HG03025 (cell line): ENCODE measurements at regions not wholly inside any gene's neighbourhood (a gene's known extent, or its start where the extent isn't known, plus 50 kb on each side); places are given as distances from the start of the nearest gene placed in this dataset.
"Not testable (repeated sequence)": the region's sequence is repeated elsewhere in the genome, so short reads cannot be mapped to it uniquely, and the experiment has no call there.

Experiments
- ATAC-seq: cut with Tn5 transposase; IDR thresholded peaks from one replicate; pipeline ENCODE4 v1.9.1; 2021; ENCODE audit warnings: mild to moderate bottlenecking, moderate library complexity; ENCODE audit not compliant: unreplicated experiment, low FRiP score

GRCh38 chr9:89850631-89851325, 246.0 kb downstream of the GADD45G start:
- no peak for ATAC-seq

- no peak for ATAC-seq
Observed at GRCh38 chr9:89853161-89853560, 248.3 kb downstream of the GADD45G start.

GRCh38 chr9:89853931-89854330, 249.1 kb downstream of the GADD45G start:
- no peak for ATAC-seq

GRCh38 chr9:89854715-89855475, 250.1 kb downstream of the GADD45G start:
- no peak for ATAC-seq

- not testable (repeated sequence) for ATAC-seq
Observed at GRCh38 chr9:89856296-89856695, 251.5 kb downstream of the GADD45G start.

GRCh38 chr9:89856950-89857349, 252.1 kb downstream of the GADD45G start:
- ATAC-seq = not testable (repeated sequence)

GRCh38 chr9:89859842-89860241, 255.0 kb downstream of the GADD45G start:
- ATAC-seq = not testable (repeated sequence)

GRCh38 chr9:89861371-89861770, 256.6 kb downstream of the GADD45G start:
- not testable (repeated sequence) for ATAC-seq

- ATAC-seq = no peak
Observed at GRCh38 chr9:89862316-89862715, 257.5 kb downstream of the GADD45G start.

GRCh38 chr9:89863141-89863540, 258.3 kb downstream of the GADD45G start:
- no peak for ATAC-seq

GRCh38 chr9:89863837-89864236, 259.0 kb downstream of the GADD45G start:
- ATAC-seq = no peak

GRCh38 chr9:89864257-89864656, 259.4 kb downstream of the GADD45G start:
- ATAC-seq = no peak

- no peak for ATAC-seq
Observed at GRCh38 chr9:89864731-89865130, 259.9 kb downstream of the GADD45G start.

GRCh38 chr9:89865357-89865756, 260.5 kb downstream of the GADD45G start:
- no peak for ATAC-seq

GRCh38 chr9:89865981-89866380, 261.2 kb downstream of the GADD45G start:
- no peak for ATAC-seq

- ATAC-seq = no peak
Observed at GRCh38 chr9:89866701-89867100, 261.9 kb downstream of the GADD45G start.

- no peak for ATAC-seq
Observed at GRCh38 chr9:89868100-89868499, 263.3 kb downstream of the GADD45G start.

GRCh38 chr9:89869793-89870580, 265.2 kb downstream of the GADD45G start:
- no peak for ATAC-seq

GRCh38 chr9:89871871-89872331, 267.1 kb downstream of the GADD45G start:
- no peak for ATAC-seq

- no peak for ATAC-seq
Observed at GRCh38 chr9:89872426-89872912, 267.7 kb downstream of the GADD45G start.
